ENCODE measurements at regions not wholly inside any gene's neighbourhood (a gene's known extent, or its start where the extent isn't known, plus 50 kb on each side); places are given as distances from the start of the nearest gene placed in this dataset.
"Not testable (repeated sequence)": the region's sequence is repeated elsewhere in the genome, so short reads cannot be mapped to it uniquely, and the experiment has no call there.

DNA sequence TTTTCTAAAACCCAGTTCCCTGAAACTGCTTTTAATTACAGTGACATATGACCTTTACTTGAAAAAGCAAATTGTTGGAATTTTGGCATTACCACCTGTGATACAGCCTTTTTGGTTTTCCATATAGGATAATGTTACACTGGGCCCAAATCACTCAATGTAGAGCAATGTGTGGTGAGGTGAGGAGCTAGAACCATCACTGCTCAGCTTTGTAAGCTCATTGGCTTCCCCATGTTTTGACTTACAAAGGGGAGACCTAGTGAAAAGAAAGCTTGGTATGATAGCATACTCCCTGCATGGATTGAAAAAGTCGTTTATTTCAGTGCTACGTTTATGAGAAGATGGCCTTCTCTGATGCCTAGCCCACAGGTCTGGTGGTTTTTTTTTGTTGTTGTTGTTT, 470.4 kb upstream of the EPHA7 start:
- H3K4me3 ChIP-seq (replicated peaks; ENCODE audit: low read depth, low read length), result no peak overlapping the region
- DNase-seq (ENCODE audit: low read depth), result no peak
- TF ChIP-seq CTCF (IDR thresholded peaks at IDR 0.05; ENCODE audit: low read length, missing control alignments), result no peak

GRCh38 chr6:93886416-93886815, 467.1 kb upstream of the EPHA7 start:
- no peak overlapping the region for H3K4me3 ChIP-seq (replicated peaks; ENCODE audit: low read depth, low read length)
- TF ChIP-seq CTCF (IDR thresholded peaks at IDR 0.05; ENCODE audit: low read length, missing control alignments), result no peak
- DNase-seq (ENCODE audit: low read depth), result no peak

DNA sequence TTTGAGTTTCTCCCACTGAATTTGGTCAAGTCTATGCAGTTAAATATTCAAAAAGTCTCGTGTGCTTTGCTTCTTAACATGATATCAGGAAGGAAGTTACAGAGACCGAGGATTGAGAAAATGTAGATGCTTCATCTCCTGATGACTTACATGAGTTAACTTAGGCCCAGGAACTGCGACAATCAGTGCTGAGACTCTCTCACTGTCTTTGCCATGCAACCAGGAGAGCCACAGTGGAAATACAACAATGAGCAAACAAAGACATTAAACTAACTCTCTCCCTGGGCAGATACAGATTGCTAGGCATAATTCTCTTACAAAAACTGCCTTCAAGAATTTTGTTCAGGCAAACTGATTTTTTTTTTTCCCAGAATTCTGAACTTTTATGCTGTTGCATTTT, 440.6 kb upstream of the EPHA7 start:
- no peak for DNase-seq (ENCODE audit: low read depth)
- no peak for TF ChIP-seq CTCF (IDR thresholded peaks at IDR 0.05; ENCODE audit: low read length, missing control alignments)
- no peak overlapping the region for H3K4me3 ChIP-seq (replicated peaks; ENCODE audit: low read depth, low read length)

GRCh38 chr6:93858213-93858612, 438.9 kb upstream of the EPHA7 start:
- DNase-seq (ENCODE audit: low read depth), result no peak
- no peak overlapping the region for H3K4me3 ChIP-seq (replicated peaks; ENCODE audit: low read depth, low read length)
- no peak for TF ChIP-seq CTCF (IDR thresholded peaks at IDR 0.05; ENCODE audit: low read length, missing control alignments)

GRCh38 chr6:93849857-93850256, 430.5 kb upstream of the EPHA7 start:
- DNase-seq (ENCODE audit: low read depth), result no peak
- no peak overlapping the region for H3K4me3 ChIP-seq (replicated peaks; ENCODE audit: low read depth, low read length)
- no peak for TF ChIP-seq CTCF (IDR thresholded peaks at IDR 0.05; ENCODE audit: low read length, missing control alignments)

DNA sequence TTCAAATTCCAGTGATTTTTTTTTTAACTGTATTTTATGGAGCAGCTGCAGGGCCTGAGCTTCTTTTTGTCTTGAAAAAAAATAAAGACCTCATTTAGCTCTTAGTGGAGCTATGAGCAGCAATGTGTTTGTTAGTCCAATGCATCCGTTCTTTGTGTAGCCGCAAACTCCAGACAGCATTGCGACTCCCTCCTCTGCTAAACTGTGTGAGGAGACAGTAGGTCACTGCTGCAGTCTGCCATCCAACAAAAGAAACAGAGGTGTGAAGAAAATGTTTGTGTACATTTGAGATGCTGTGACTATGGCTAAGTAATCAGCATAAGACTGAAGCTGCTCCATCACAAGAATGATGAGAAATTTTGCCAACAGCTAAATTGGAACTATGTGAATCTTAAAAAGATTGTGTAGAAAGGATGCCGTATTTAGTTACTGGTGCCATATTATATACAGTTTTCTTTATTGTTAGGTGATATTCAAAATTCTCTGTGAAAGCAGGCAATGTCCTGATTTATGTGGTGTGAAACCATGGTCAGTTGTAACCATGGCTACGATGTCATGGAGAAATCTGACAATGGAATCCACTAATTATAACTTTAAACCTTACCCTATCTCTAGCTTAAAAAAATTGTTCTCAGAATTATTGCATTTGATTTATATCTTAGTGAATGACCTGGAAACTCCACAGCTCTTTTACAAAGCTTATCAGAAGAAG, 428.8 kb upstream of the EPHA7 start:
- no peak for TF ChIP-seq CTCF (IDR thresholded peaks at IDR 0.05; ENCODE audit: low read length, missing control alignments)
- H3K4me3 ChIP-seq (replicated peaks; ENCODE audit: low read depth, low read length), result no peak overlapping the region
- DNase-seq (ENCODE audit: low read depth), result no peak

GRCh38 chr6:93842178-93842577, 422.8 kb upstream of the EPHA7 start:
- no peak overlapping the region for H3K4me3 ChIP-seq (replicated peaks; ENCODE audit: low read depth, low read length)
- DNase-seq (ENCODE audit: low read depth), result no peak
- no peak for TF ChIP-seq CTCF (IDR thresholded peaks at IDR 0.05; ENCODE audit: low read length, missing control alignments)

- not testable (repeated sequence) for DNase-seq (ENCODE audit: low read depth); H3K4me3 ChIP-seq (replicated peaks; ENCODE audit: low read depth, low read length)
Measured at GRCh38 chr6:93835451-93836145, 416.2 kb upstream of the EPHA7 start.

DNA sequence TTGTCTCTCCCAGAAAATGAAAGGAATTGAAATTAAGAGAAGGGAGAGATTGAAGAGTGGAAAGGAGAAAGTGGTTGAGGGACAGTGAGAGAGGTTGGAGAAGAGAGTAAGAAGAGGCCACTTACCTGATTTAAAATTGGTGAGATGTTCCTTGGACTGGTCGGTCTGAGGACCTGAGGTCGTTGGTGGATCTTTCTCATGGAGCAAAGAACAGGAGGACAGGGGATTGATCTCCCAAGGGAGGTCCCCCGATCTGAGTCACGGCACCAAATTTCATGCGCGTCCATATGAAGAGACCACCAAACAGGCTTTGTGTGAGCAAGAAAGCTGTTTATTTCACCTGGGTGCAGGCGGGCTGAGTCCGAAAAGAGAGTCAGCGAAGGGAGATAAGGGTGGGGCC, 415.7 kb upstream of the EPHA7 start:
- not testable (repeated sequence) for DNase-seq (ENCODE audit: low read depth); H3K4me3 ChIP-seq (replicated peaks; ENCODE audit: low read depth, low read length)

- H3K4me3 ChIP-seq (replicated peaks; ENCODE audit: low read depth, low read length), result not testable (repeated sequence)
Measured at GRCh38 chr6:93833326-93833725, 414.0 kb upstream of the EPHA7 start.

More at GRCh38 chr6:93833326-93833725, 414.0 kb upstream of the EPHA7 start:
- DNase-seq (ENCODE audit: low read depth), result not testable (repeated sequence)

All from fibroblast of pulmonary artery (primary cell).